Endothelial cell (in vitro differentiated cells): ENCODE measurements at regions not wholly inside any gene's neighbourhood (a gene's known extent, or its start where the extent isn't known, plus 50 kb on each side); places are given as distances from the start of the nearest gene placed in this dataset.

ENCODE experiments used
- DNase-seq: peaks from one replicate; pipeline ENCODE4 v3.0.0; 2021; ENCODE audit warnings: low spot score
- H3K27ac Mint-ChIP-seq: one replicate; pipeline ENCODE4 v1.8.0; 2021; ENCODE audit warnings: mixed read lengths, inconsistent platforms; ENCODE audit not compliant: unreplicated experiment
- H3K27me3 Mint-ChIP-seq: one replicate; pipeline ENCODE4 v1.8.0; 2021; ENCODE audit warnings: mild to moderate bottlenecking, moderate library complexity, mixed read lengths, inconsistent platforms; ENCODE audit not compliant: unreplicated experiment
- H3K36me3 Mint-ChIP-seq: one replicate; pipeline ENCODE4 v1.8.0; 2021; ENCODE audit warnings: mild to moderate bottlenecking, low read depth, mixed read lengths, inconsistent platforms; ENCODE audit not compliant: unreplicated experiment
- H3K4me1 Mint-ChIP-seq: one replicate; pipeline ENCODE4 v1.8.0; 2021; ENCODE audit warnings: mild to moderate bottlenecking, mixed read lengths, inconsistent platforms; ENCODE audit not compliant: unreplicated experiment
- H3K4me3 Mint-ChIP-seq: one replicate; pipeline ENCODE4 v1.8.0; 2021; ENCODE audit warnings: mild to moderate bottlenecking, mixed read lengths, inconsistent platforms; ENCODE audit not compliant: unreplicated experiment
- H3K9me3 Mint-ChIP-seq: one replicate; pipeline ENCODE4 v1.8.0; 2021; ENCODE audit warnings: mixed read lengths, inconsistent platforms; ENCODE audit not compliant: unreplicated experiment
- TF ChIP-seq, protein P1 (sequence below): fragments of 200-600 bp; sonication (generic); IDR thresholded peaks from one replicate; pipeline ENCODE4 v1.5.0; 2021; ENCODE audit warnings: antibody characterized with exemption; ENCODE audit not compliant: unreplicated experiment

DNA sequence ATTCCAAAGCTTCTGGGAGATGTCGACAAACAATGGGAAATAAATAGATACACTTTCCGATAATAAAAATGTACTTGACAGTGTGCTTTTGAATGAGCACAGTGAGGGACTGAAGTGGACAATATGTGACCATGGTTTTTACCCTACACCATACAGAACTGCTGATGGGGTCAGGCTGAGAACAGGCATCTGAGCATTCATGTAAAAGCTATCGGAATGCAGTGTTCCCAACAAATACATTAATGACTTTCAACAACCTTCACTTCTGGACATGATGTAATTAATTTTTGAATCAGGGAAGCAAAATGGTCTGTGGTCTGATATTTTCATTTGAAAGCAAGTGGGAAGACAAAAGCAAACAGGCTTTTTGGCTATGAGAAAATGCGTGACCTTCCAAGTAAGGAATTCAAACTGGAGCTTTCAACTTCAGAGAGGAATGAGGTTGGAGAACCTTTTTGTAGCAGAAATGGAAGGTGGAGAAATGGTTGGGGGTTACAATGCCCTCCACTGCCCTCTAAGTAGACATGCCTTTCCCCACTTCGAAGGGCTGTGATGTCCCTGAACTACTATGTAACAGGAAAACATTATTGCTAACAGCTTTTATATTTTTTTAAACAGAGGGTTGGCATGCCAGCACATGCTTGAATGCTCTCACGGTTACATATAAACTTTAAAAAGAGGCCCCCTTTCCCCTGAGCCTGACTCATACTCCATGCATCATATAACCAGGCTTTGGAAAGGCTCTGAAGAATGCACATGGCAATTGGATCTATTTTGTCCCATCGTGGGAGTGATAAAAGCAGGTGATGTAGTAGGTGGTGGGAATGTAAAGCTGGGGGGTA, 203.5 kb upstream of the CITED2 start:
- no peak overlapping the region for H3K4me3 Mint-ChIP-seq
- H3K27me3 Mint-ChIP-seq: peaks cover 2% of the 10 kb centered on the region
- TF ChIP-seq, protein P1, sequence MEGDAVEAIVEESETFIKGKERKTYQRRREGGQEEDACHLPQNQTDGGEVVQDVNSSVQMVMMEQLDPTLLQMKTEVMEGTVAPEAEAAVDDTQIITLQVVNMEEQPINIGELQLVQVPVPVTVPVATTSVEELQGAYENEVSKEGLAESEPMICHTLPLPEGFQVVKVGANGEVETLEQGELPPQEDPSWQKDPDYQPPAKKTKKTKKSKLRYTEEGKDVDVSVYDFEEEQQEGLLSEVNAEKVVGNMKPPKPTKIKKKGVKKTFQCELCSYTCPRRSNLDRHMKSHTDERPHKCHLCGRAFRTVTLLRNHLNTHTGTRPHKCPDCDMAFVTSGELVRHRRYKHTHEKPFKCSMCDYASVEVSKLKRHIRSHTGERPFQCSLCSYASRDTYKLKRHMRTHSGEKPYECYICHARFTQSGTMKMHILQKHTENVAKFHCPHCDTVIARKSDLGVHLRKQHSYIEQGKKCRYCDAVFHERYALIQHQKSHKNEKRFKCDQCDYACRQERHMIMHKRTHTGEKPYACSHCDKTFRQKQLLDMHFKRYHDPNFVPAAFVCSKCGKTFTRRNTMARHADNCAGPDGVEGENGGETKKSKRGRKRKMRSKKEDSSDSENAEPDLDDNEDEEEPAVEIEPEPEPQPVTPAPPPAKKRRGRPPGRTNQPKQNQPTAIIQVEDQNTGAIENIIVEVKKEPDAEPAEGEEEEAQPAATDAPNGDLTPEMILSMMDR: no peak
- H3K27ac Mint-ChIP-seq: no peak overlapping the region
- peaks cover 3% of the 10 kb centered on the region for H3K4me1 Mint-ChIP-seq
- no peaks in the 10 kb centered on the region for H3K9me3 Mint-ChIP-seq
- no peak for DNase-seq
- H3K36me3 Mint-ChIP-seq: no peaks in the 10 kb centered on the region

DNA sequence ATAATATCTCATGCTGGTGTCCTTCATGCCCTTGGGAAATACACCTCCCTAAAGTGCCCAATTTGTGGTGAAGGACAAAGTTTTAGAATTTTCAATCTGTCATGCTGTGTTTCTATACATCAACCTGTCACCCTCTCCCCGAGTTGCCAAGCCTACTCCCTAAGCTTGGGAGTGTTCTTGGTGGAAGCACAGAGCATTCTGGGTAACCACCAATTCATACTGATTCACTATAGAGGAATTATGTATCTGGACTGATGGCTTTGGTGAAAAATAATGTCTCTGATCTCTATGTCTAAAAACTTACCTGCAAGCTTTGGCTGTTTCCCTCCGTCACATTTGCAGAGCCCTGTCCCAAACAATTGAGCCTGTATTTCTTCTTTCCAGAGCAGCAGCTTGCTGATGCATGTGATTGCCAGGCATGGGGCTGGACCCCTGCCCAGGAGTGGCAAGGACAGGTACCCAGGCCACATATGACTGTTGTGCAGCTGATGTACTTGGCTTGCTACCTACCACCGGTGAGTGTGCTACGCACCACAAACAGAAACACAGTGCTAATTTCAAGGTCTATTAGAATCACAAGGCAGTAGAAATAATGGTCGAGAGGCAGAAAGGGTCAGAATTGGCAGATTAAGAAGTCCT, 202.8 kb upstream of the CITED2 start:
- Mint-ChIP-seq H3K4me1 (peaks cover 3% of the 10 kb centered on the region), H3K36me3 (no peaks in the 10 kb centered on the region), H3K9me3 (no peaks in the 10 kb centered on the region), H3K4me3 (no peak overlapping the region), H3K27me3 (peaks cover 2% of the 10 kb centered on the region), H3K27ac (no peak overlapping the region)
- no peak for DNase-seq
- TF ChIP-seq, protein P1: no peak

- Mint-ChIP-seq H3K4me3 (no peak overlapping the region), H3K36me3 (no peaks in the 10 kb centered on the region), H3K9me3 (no peaks in the 10 kb centered on the region), H3K27me3 (no peaks in the 10 kb centered on the region), H3K27ac (no peak overlapping the region), H3K4me1 (no peaks in the 10 kb centered on the region)
- TF ChIP-seq, protein P1: no peak
- no peak for DNase-seq
These were observed 197.6 kb upstream of the CITED2 start for GRCh38 chr6:139572001-139572400.

DNA sequence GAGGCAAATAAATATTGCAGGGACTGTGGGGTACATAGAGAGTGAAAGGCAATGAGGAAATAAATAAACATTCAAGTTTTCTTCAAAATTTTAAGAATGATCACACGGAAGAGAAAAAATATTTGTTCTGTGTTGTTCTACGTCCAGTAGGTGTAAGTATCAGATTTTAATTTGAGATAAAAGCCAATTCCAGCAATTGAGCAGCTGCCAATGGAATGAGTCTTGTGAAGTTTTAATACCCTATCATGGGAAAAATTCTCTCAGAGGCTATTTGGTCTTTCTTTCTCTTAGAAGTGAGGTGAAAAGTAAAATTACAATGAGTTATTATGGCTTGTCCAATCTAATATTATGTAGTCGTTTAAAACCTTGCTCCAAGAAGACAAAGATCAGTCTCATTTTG, 195.7 kb upstream of the CITED2 start:
- Mint-ChIP-seq H3K4me1 (no peaks in the 10 kb centered on the region), H3K27me3 (peaks cover 2% of the 10 kb centered on the region), H3K9me3 (no peaks in the 10 kb centered on the region), H3K4me3 (no peak overlapping the region), H3K36me3 (no peaks in the 10 kb centered on the region), H3K27ac (no peak overlapping the region)
- no peak for DNase-seq
- TF ChIP-seq, protein P1: no peak

GRCh38 chr6:139569566-139569965, 195.1 kb upstream of the CITED2 start:
- H3K9me3 Mint-ChIP-seq: no peaks in the 10 kb centered on the region
- H3K27me3 Mint-ChIP-seq: peaks cover 2% of the 10 kb centered on the region
- H3K27ac Mint-ChIP-seq: no peak overlapping the region
- DNase-seq: no peak
- TF ChIP-seq, protein P1: no peak
- no peaks in the 10 kb centered on the region for H3K4me1 Mint-ChIP-seq
- H3K4me3 Mint-ChIP-seq: no peak overlapping the region
- H3K36me3 Mint-ChIP-seq: no peaks in the 10 kb centered on the region
